Osteoblast (primary cell): ENCODE measurements at regions not wholly inside any gene's neighbourhood (a gene's known extent, or its start where the extent isn't known, plus 50 kb on each side); places are given as distances from the start of the nearest gene placed in this dataset.

Experiments
- DNase-seq: peaks from one replicate; pipeline ENCODE4 v3.0.0; 2011; ENCODE audit warnings: low spot score, mixed read lengths; ENCODE audit not compliant: insufficient read length; ENCODE audit errors: missing footprints
- H2AFZ ChIP-seq: 2 replicates; pipeline ENCODE4 v1.6.0; 2011; ENCODE audit warnings: mild to moderate bottlenecking, low read length
- H3K27ac ChIP-seq: 2 replicates; pipeline ENCODE4 v1.5.1; 2011; ENCODE audit warnings: mild to moderate bottlenecking, low read depth, low read length, moderate library complexity
- H3K27me3 ChIP-seq: 2 replicates; pipeline ENCODE4 v1.6.0; 2012; ENCODE audit warnings: mild to moderate bottlenecking, control low read depth, inconsistent platforms, low read length, moderate library complexity; ENCODE audit not compliant: insufficient read depth
- H3K36me3 ChIP-seq: 2 replicates; pipeline ENCODE4 v1.5.1; 2011; ENCODE audit warnings: mild to moderate bottlenecking, low read length, control low read depth, moderate library complexity; ENCODE audit not compliant: insufficient read depth
- H3K4me1 ChIP-seq: 2 replicates; pipeline ENCODE4 v1.5.1; 2011; ENCODE audit warnings: mild to moderate bottlenecking, low read length, control low read depth, moderate library complexity; ENCODE audit not compliant: insufficient read depth
- H3K4me2 ChIP-seq: 2 replicates; pipeline ENCODE4 v1.6.0; 2011; ENCODE audit warnings: mild to moderate bottlenecking, low read length; ENCODE audit not compliant: insufficient read depth
- H3K4me3 ChIP-seq: fragments of 200-600 bp; sonication (generic); 3 replicates; pipeline ENCODE4 v1.5.1; 2012; ENCODE audit warnings: mild to moderate bottlenecking, low read length, inconsistent platforms; ENCODE audit not compliant: insufficient read depth
- H3K79me2 ChIP-seq: 2 replicates; pipeline ENCODE4 v1.6.0; 2012; ENCODE audit warnings: mild to moderate bottlenecking, low read length, control low read depth, inconsistent platforms; ENCODE audit not compliant: insufficient read depth
- H3K9me3 ChIP-seq: 2 replicates; pipeline ENCODE4 v1.5.1; 2011; ENCODE audit warnings: low read depth, low read length, control low read depth
- H4K20me1 ChIP-seq: 2 replicates; pipeline ENCODE4 v1.6.0; 2012; ENCODE audit warnings: mild to moderate bottlenecking, low read length, control low read depth; ENCODE audit not compliant: insufficient read depth
- CTCF ChIP-seq: IDR thresholded peaks from 2 replicates; pipeline ENCODE4 v1.5.1; 2011; ENCODE audit warnings: mild to moderate bottlenecking, low read depth, low read length, moderate library complexity; ENCODE audit errors: extremely low read depth

GRCh38 chr22:49487950-49488349 is 339.7 kb downstream of the BRD1 start:
- TF ChIP-seq CTCF = no peak
- Histone ChIP-seq H3K79me2 (no peaks in the 10 kb centered on the region), H4K20me1 (no peaks in the 10 kb centered on the region), H2AFZ (no peak overlapping the region), H3K27me3 (no peaks in the 10 kb centered on the region), H3K27ac (no peak overlapping the region), H3K9me3 (no peaks in the 10 kb centered on the region), H3K4me1 (no peaks in the 10 kb centered on the region), H3K4me3 (no peak overlapping the region), H3K36me3 (no peaks in the 10 kb centered on the region), H3K4me2 (no peak overlapping the region)
- DNase-seq = no peak

- Histone ChIP-seq H3K4me3 (no peak overlapping the region), H3K27me3 (no peaks in the 10 kb centered on the region), H3K27ac (no peak overlapping the region), H3K4me2 (no peak overlapping the region), H3K36me3 (no peaks in the 10 kb centered on the region), H3K4me1 (no peaks in the 10 kb centered on the region), H3K79me2 (no peaks in the 10 kb centered on the region), H4K20me1 (no peaks in the 10 kb centered on the region), H2AFZ (no peak overlapping the region), H3K9me3 (no peaks in the 10 kb centered on the region)
- TF ChIP-seq CTCF = no peak
- no peak for DNase-seq
Measured at GRCh38 chr22:49486225-49486624, 341.4 kb downstream of the BRD1 start.

GRCh38 chr22:49483946-49484345 is 343.7 kb downstream of the BRD1 start:
- no peak for TF ChIP-seq CTCF
- H2AFZ ChIP-seq = no peak overlapping the region
- no peak overlapping the region for H3K27ac ChIP-seq
- H3K4me3 ChIP-seq = no peak overlapping the region
- H3K4me2 ChIP-seq = no peak overlapping the region
- H4K20me1 ChIP-seq = no peaks in the 10 kb centered on the region
- H3K36me3 ChIP-seq = no peaks in the 10 kb centered on the region
- H3K9me3 ChIP-seq = no peaks in the 10 kb centered on the region
- peak; percentile 13 for DNase-seq
- no peaks in the 10 kb centered on the region for H3K4me1 ChIP-seq
- no peaks in the 10 kb centered on the region for H3K79me2 ChIP-seq
- no peaks in the 10 kb centered on the region for H3K27me3 ChIP-seq

- no peaks in the 10 kb centered on the region for H3K27me3 ChIP-seq
- no peak for DNase-seq
- H4K20me1 ChIP-seq = no peaks in the 10 kb centered on the region
- H3K27ac ChIP-seq = no peak overlapping the region
- no peak overlapping the region for H3K4me2 ChIP-seq
- H3K4me1 ChIP-seq = no peaks in the 10 kb centered on the region
- no peak for TF ChIP-seq CTCF
- no peaks in the 10 kb centered on the region for H3K9me3 ChIP-seq
- no peak overlapping the region for H2AFZ ChIP-seq
- H3K79me2 ChIP-seq = no peaks in the 10 kb centered on the region
- no peaks in the 10 kb centered on the region for H3K36me3 ChIP-seq
- no peak overlapping the region for H3K4me3 ChIP-seq
Measured at GRCh38 chr22:49483281-49483870, 344.3 kb downstream of the BRD1 start.
